Psoas muscle (tissue), 7 donors: ENCODE measurements at regions not wholly inside any gene's neighbourhood (a gene's known extent, or its start where the extent isn't known, plus 50 kb on each side); places are given as distances from the start of the nearest gene placed in this dataset.
"Not testable (repeated sequence)": the region's sequence is repeated elsewhere in the genome, so short reads cannot be mapped to it uniquely, and the experiment has no call there.

ENCODE experiments used
- ATAC-seq, 4 donors: fragments of 200-7000 bp; cut with Tn5 transposase; one replicate each; pipeline ENCODE4 v1.9.1; 2020; ENCODE audit warnings: moderate library complexity in 3 of 4, mild to moderate bottlenecking in 2 of 4
- DNase-seq, 2 donors: peaks; one replicate each; pipeline ENCODE4 v3.0.0-alpha.2; 2020
- H3K27ac ChIP-seq: fragments of 200-600 bp; one replicate; pipeline ENCODE4 v1.8.0; 2022
- H3K27me3 ChIP-seq, 3 donors: fragments of 200-600 bp in 1 of 3; one replicate each; pipeline versions ENCODE4 v1.6.1 to v1.8.0; 2013 to 2022; ENCODE audit warnings: low read length in 2 of 3, mild to moderate bottlenecking in 2 of 3, moderate library complexity in 1 of 3; ENCODE audit not compliant: insufficient read depth in 3 of 3
- H3K36me3 ChIP-seq, 2 donors: fragments of 200-600 bp in 1 of 2; one replicate each; pipeline versions ENCODE4 v1.6.1 to v1.8.0; 2013 to 2022; ENCODE audit warnings: low read depth in 1 of 2, mild to moderate bottlenecking in 1 of 2, moderate library complexity in 1 of 2; ENCODE audit not compliant: insufficient read depth in 1 of 2
- H3K4me1 ChIP-seq: fragments of 200-600 bp; one replicate; pipeline ENCODE4 v1.8.0; 2022
- H3K4me3 ChIP-seq: fragments of 200-600 bp; one replicate; pipeline ENCODE4 v1.8.0; 2022; ENCODE audit warnings: mild to moderate bottlenecking
- H3K9me3 ChIP-seq: fragments of 200-600 bp; one replicate; pipeline ENCODE4 v1.8.0; 2022
- WGBS, 3 donors: extraction: QIAGEN DNeasy Blood & Tissue Kit; methylation state at CpG; one replicate each; pipeline versions ENCODE4 v1.1.6 to v1.1.7; 2013; 5-methylcytosine and 5-hydroxymethylcytosine counted together
- intact Hi-C, 2 donors: fragments of 100-400 bp; cut with DNase I; formaldehyde crosslinking; loops; one replicate each; pipeline versions ENCODE4 v1.11.0 to v1.14.2; 2022
- TF ChIP-seq, protein P1 (sequence below): fragments of 200-600 bp; IDR thresholded peaks from one replicate; pipeline ENCODE4 v1.8.0; 2022; ENCODE audit warnings: antibody characterized with exemption
- donor health status: healthy with polysubstance abuse.
- donor health status: DM: no; HTN: no; CAD: no; lungs with moderate emphysema.
- donor health status: Bipolar disorder and iron deficiency.
- donor health status: healthy.
- donor health status: DM: yes; HTN: yes; CAD: no.
- donor health status: DM: no; HTN: no; CAD: no.
- donor health status: DM: yes; HTN: yes; CAD: no.

DNA sequence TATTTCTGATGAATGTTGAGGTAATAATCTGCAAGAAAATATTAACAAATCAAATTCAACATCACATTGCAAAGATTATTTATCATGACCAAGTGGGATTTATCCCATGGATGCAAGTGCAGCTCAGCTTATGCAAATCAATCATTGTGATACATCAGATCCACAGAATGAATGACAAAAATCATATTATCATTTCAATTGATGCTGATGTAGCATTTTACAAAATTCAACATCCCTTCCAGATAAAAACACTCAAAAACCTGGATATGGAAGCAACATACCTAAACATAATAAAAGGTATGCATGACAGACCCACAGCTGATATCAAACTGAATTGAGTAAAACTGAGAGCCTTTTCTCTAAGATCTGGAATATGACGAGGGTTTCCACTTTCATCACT lies 1915.4 kb downstream of the ARAP2 start:
- no peaks in the 10 kb centered on the region for H3K27me3 ChIP-seq
- H3K27ac ChIP-seq, result no peak overlapping the region
- WGBS, 3 donors, result 84 to 87% (median 87%) methylated on average over 1 of the region's 1 CpG
- TF ChIP-seq, protein P1, sequence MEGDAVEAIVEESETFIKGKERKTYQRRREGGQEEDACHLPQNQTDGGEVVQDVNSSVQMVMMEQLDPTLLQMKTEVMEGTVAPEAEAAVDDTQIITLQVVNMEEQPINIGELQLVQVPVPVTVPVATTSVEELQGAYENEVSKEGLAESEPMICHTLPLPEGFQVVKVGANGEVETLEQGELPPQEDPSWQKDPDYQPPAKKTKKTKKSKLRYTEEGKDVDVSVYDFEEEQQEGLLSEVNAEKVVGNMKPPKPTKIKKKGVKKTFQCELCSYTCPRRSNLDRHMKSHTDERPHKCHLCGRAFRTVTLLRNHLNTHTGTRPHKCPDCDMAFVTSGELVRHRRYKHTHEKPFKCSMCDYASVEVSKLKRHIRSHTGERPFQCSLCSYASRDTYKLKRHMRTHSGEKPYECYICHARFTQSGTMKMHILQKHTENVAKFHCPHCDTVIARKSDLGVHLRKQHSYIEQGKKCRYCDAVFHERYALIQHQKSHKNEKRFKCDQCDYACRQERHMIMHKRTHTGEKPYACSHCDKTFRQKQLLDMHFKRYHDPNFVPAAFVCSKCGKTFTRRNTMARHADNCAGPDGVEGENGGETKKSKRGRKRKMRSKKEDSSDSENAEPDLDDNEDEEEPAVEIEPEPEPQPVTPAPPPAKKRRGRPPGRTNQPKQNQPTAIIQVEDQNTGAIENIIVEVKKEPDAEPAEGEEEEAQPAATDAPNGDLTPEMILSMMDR, result no peak
- intact Hi-C loops, result no loop called here
- no peak for DNase-seq
- H3K4me3 ChIP-seq, result no peak overlapping the region
- no peak for ATAC-seq
- no peaks in the 10 kb centered on the region for H3K4me1 ChIP-seq
- peaks cover 3% of the 10 kb centered on the region for H3K9me3 ChIP-seq
- H3K36me3 ChIP-seq, result no peaks in the 10 kb centered on the region

GRCh38 chr4:34335156-34335555 lies 1909.2 kb downstream of the ARAP2 start:
- H3K4me3 ChIP-seq, intact Hi-C loops, H3K4me1 ChIP-seq, H3K27me3 ChIP-seq, ATAC-seq, H3K27ac ChIP-seq, H3K9me3 ChIP-seq, H3K36me3 ChIP-seq, DNase-seq: not testable (repeated sequence)
- WGBS, 3 donors, result 90 to 93% (median 92%) methylated on average over 12 to 13 of the region's 13 CpGs

DNA sequence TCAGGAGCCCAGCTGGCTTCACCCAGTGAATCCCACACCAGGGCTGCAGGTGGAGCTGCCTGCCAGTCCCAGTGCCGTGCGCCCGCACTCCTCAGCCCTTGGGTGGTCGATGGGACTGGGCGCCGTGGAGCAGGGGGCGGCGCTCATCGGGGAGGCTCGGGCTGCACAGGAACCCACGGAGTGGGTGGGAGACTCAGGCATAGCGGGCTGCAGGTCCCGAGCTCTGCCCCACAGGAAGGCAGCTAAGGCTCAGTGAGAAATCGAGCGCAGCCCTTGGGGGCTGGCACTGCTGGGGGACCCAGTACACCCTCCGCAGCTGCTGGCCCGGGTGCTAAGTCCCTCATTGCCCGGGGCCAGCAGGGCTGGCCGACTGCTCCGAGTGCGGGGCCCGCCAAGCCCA lies 1908.8 kb downstream of the ARAP2 start:
- intact Hi-C loops, ATAC-seq, DNase-seq, H3K9me3 ChIP-seq, H3K4me1 ChIP-seq, H3K36me3 ChIP-seq, H3K4me3 ChIP-seq, H3K27ac ChIP-seq, H3K27me3 ChIP-seq: not testable (repeated sequence)
- WGBS, 3 donors, result 93 to 96% (median 94%) methylated on average over 8 to 22 of the region's 22 CpGs

GRCh38 chr4:34362654-34363053 lies 1881.7 kb downstream of the ARAP2 start:
- ATAC-seq, result no peak
- intact Hi-C loops, result no loop called here
- H3K27me3 ChIP-seq, result no peaks in the 10 kb centered on the region
- H3K9me3 ChIP-seq, result no peaks in the 10 kb centered on the region
- no peak overlapping the region for H3K27ac ChIP-seq
- H3K4me3 ChIP-seq, result no peak overlapping the region
- no peaks in the 10 kb centered on the region for H3K4me1 ChIP-seq
- H3K36me3 ChIP-seq, result no peaks in the 10 kb centered on the region
- DNase-seq, result no peak
- TF ChIP-seq, protein P1, result no peak

- DNase-seq (no peak), ATAC-seq (no peak)
- Histone ChIP-seq H3K4me1 (no peaks in the 10 kb centered on the region), H3K4me3 (no peak overlapping the region), H3K27ac (no peak overlapping the region), H3K9me3 (no peaks in the 10 kb centered on the region), H3K27me3 (no peaks in the 10 kb centered on the region), H3K36me3 (no peaks in the 10 kb centered on the region)
- WGBS, 3 donors, result 77 to 88% (median 84%) methylated on average over 2 of the region's 2 CpGs
- TF ChIP-seq, protein P1, result no peak
- intact Hi-C loops, result no loop called here
These were observed 1880.5 kb downstream of the ARAP2 start for GRCh38 chr4:34363842-34364241.

DNA sequence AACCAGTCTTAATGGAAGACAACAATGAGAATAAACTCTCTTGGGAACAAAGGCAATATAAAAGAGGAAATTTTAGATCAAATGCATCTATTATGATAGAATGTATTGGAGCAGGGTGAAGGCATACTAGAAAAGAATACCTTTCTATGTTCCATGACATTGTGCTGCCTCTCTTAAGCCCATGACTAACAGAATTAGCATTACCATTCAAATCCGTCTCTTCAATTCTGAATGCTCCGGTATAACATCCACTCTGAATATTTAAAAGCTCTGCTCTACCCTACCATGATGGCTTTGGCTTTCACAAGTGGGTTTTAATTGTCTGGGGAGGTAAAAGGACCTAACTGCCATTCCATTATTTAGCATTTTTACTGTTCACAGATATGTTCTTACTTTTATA lies 1878.4 kb downstream of the ARAP2 start:
- no peaks in the 10 kb centered on the region for H3K36me3 ChIP-seq
- intact Hi-C loops, result no loop called here
- 29 to 47% (median 45%) methylated on average over 2 of the region's 2 CpGs for WGBS, 3 donors
- no peak overlapping the region for H3K4me3 ChIP-seq
- DNase-seq (no peak), ATAC-seq (no peak)
- H3K4me1 ChIP-seq, result no peaks in the 10 kb centered on the region
- H3K27ac ChIP-seq, result no peak overlapping the region
- TF ChIP-seq, protein P1, result no peak
- H3K27me3 ChIP-seq, result no peaks in the 10 kb centered on the region
- no peaks in the 10 kb centered on the region for H3K9me3 ChIP-seq
